Spleen (tissue), 11 donors: ENCODE measurements at regions not wholly inside any gene's neighbourhood (a gene's known extent, or its start where the extent isn't known, plus 50 kb on each side); places are given as distances from the start of the nearest gene placed in this dataset.
"Not testable (repeated sequence)": the region's sequence is repeated elsewhere in the genome, so short reads cannot be mapped to it uniquely, and the experiment has no call there.

Experiments
- DNase-seq: peaks from one replicate; pipeline ENCODE4 v3.0.0-alpha.2; 2020
- H3K27ac ChIP-seq, 8 donors: fragments of 200-600 bp; sonication (generic) in 7 of 8; 1 replicate in 4 of 8; 2 replicates in 4 of 8; pipeline versions ENCODE4 v1.5.0 to v1.8.0; 2016 to 2021; ENCODE audit warnings: inconsistent platforms in 4 of 8, mild to moderate bottlenecking in 4 of 8, moderate library complexity in 1 of 8
- H3K27me3 ChIP-seq, 7 donors: fragments of 200-600 bp; sonication (generic) in 6 of 7; replicated peaks in 1 of 7; 1 replicate in 4 of 7; 2 replicates in 3 of 7; pipeline versions ENCODE4 v1.5.0 to v1.8.0; 2016 to 2021; ENCODE audit warnings: inconsistent platforms in 3 of 7, mild to moderate bottlenecking in 1 of 7
- H3K36me3 ChIP-seq, 6 donors: fragments of 200-600 bp; sonication (generic) in 5 of 6; 1 replicate in 4 of 6; 2 replicates in 2 of 6; pipeline versions ENCODE4 v1.5.0 to v1.8.0; 2016 to 2021; ENCODE audit warnings: inconsistent platforms in 2 of 6
- H3K4me1 ChIP-seq, 6 donors: fragments of 200-600 bp; sonication (generic) in 5 of 6; 1 replicate in 3 of 6; 2 replicates in 3 of 6; pipeline versions ENCODE4 v1.5.0 to v1.8.0; 2016 to 2021; ENCODE audit warnings: inconsistent platforms in 3 of 6
- H3K4me3 ChIP-seq, 8 donors: fragments of 200-600 bp; sonication (generic) in 7 of 8; 1 replicate in 4 of 8; 2 replicates in 4 of 8; pipeline versions ENCODE4 v1.5.0 to v1.8.0; 2016 to 2021; ENCODE audit warnings: inconsistent platforms in 4 of 8, mild to moderate bottlenecking in 4 of 8, moderate library complexity in 2 of 8
- H3K9me3 ChIP-seq, 8 donors: fragments of 200-600 bp; sonication (generic) in 7 of 8; 1 replicate in 4 of 8; 2 replicates in 4 of 8; pipeline versions ENCODE4 v1.5.0 to v1.8.0; 2016 to 2021; ENCODE audit warnings: inconsistent platforms in 4 of 8
- WGBS, 5 donors: extraction: QIAGEN DNeasy Blood & Tissue Kit in 3 of 5; methylation state at CpG; one replicate each; pipeline versions ENCODE4 v1.1.5 to v1.1.7; 2013 to 2018; 5-methylcytosine and 5-hydroxymethylcytosine counted together
- intact Hi-C: fragments of 100-400 bp; cut with DNase I; formaldehyde crosslinking; loops from one replicate; pipeline ENCODE4 v1.15.0; 2023; ENCODE audit warnings: low total_unique reads
- donor health status: healthy with polysubstance abuse.
- donor health status: DM: no; HTN: no; CAD: no; lungs with moderate emphysema.
- donor health status: DM: no; HTN: no; CAD: no.
- donor health status: Bipolar disorder and iron deficiency.
- donor health status: healthy.
- donor health status: DM: no; HTN: no; CAD: no.
- donor health status: DM: yes; HTN: yes; CAD: no.

GRCh38 chr2:110371633-110372032 lies 101.0 kb downstream of the LIMS4 start:
- H3K9me3 ChIP-seq, H3K4me1 ChIP-seq, H3K4me3 ChIP-seq, H3K36me3 ChIP-seq, H3K27me3 ChIP-seq, H3K27ac ChIP-seq, intact Hi-C loops: not testable (repeated sequence)
- 40 to 85% (median 64%) methylated on average over 1 to 2 of the region's 2 CpGs for WGBS, 5 donors
- peak; percentile 23 for DNase-seq

- H3K36me3 ChIP-seq, intact Hi-C loops, H3K27me3 ChIP-seq, H3K27ac ChIP-seq, H3K9me3 ChIP-seq, H3K4me1 ChIP-seq, DNase-seq, H3K4me3 ChIP-seq: not testable (repeated sequence)
- WGBS, 5 donors = no CpG with 5 or more reads among the region's 2 CpGs
Observed at GRCh38 chr2:110357616-110358015, 115.0 kb downstream of the LIMS4 start.

GRCh38 chr2:110354294-110355018 lies 118.2 kb downstream of the LIMS4 start:
- intact Hi-C loops, H3K4me1 ChIP-seq, DNase-seq, H3K27ac ChIP-seq, H3K4me3 ChIP-seq, H3K27me3 ChIP-seq, H3K36me3 ChIP-seq, H3K9me3 ChIP-seq: not testable (repeated sequence)
- WGBS, 5 donors = no CpG with 5 or more reads among the region's 5 CpGs

- H3K4me1 ChIP-seq, H3K4me3 ChIP-seq, H3K27me3 ChIP-seq, H3K36me3 ChIP-seq, H3K9me3 ChIP-seq, H3K27ac ChIP-seq, intact Hi-C loops, DNase-seq: not testable (repeated sequence)
Observed at GRCh38 chr2:110350718-110351117, 121.9 kb downstream of the LIMS4 start.

GRCh38 chr2:110348902-110349301 lies 123.7 kb downstream of the LIMS4 start:
- intact Hi-C loops = not testable (repeated sequence)

GRCh38 chr2:110344405-110345035 lies 128.1 kb downstream of the LIMS4 start:
- intact Hi-C loops, H3K9me3 ChIP-seq, H3K4me3 ChIP-seq, H3K27me3 ChIP-seq, H3K36me3 ChIP-seq, H3K4me1 ChIP-seq, H3K27ac ChIP-seq: not testable (repeated sequence)
- WGBS, 5 donors = 71 to 93% (median 89%) methylated on average over 2 to 5 of the region's 6 CpGs
- DNase-seq = peak; percentile 54

More at GRCh38 chr2:110348902-110349301, 123.7 kb downstream of the LIMS4 start:
- DNase-seq, H3K27ac ChIP-seq, H3K4me3 ChIP-seq, H3K4me1 ChIP-seq, H3K9me3 ChIP-seq, H3K36me3 ChIP-seq, H3K27me3 ChIP-seq: not testable (repeated sequence)
- WGBS, 5 donors = 88 to 95% (median 93%) methylated on average over 3 of the region's 12 CpGs; no CpG with 5 or more reads in 2 of the 5 donors

- intact Hi-C loops, H3K4me3 ChIP-seq, H3K27ac ChIP-seq, H3K9me3 ChIP-seq, H3K27me3 ChIP-seq, H3K36me3 ChIP-seq, H3K4me1 ChIP-seq, DNase-seq: not testable (repeated sequence)
- WGBS, 5 donors = 73 to 91% (median 84%) methylated on average over 2 to 3 of the region's 7 CpGs; no CpG with 5 or more reads in 1 of the 5 donors
Observed at GRCh38 chr2:110342077-110342476, 129.7 kb upstream of the MTLN start.

- WGBS, 5 donors = no CpG with 5 or more reads among the region's 2 CpGs
- intact Hi-C loops = not testable (repeated sequence)
Observed at GRCh38 chr2:110339126-110339525, 126.8 kb upstream of the MTLN start.

GRCh38 chr2:110338277-110339003 lies 126.1 kb upstream of the MTLN start:
- H3K27ac ChIP-seq, H3K4me1 ChIP-seq, H3K27me3 ChIP-seq, intact Hi-C loops, H3K4me3 ChIP-seq, H3K9me3 ChIP-seq, H3K36me3 ChIP-seq: not testable (repeated sequence)
- DNase-seq = peak; percentile 64
- WGBS, 5 donors = 70 to 90% (median 84%) methylated on average over 6 to 15 of the region's 22 CpGs

More at GRCh38 chr2:110339126-110339525, 126.8 kb upstream of the MTLN start:
- H3K36me3 ChIP-seq, H3K27ac ChIP-seq, H3K9me3 ChIP-seq, H3K27me3 ChIP-seq, H3K4me3 ChIP-seq, H3K4me1 ChIP-seq, DNase-seq: not testable (repeated sequence)

GRCh38 chr2:110336071-110336470 lies 123.7 kb upstream of the MTLN start:
- H3K36me3 ChIP-seq, H3K27me3 ChIP-seq, intact Hi-C loops, H3K4me1 ChIP-seq, H3K4me3 ChIP-seq, H3K27ac ChIP-seq, H3K9me3 ChIP-seq: not testable (repeated sequence)
- peak; percentile 17 for DNase-seq
- 56 to 80% (median 71%) methylated on average over 3 to 4 of the region's 5 CpGs; no CpG with 5 or more reads in 2 of the 5 donors for WGBS, 5 donors

- H3K27me3 ChIP-seq, H3K9me3 ChIP-seq, H3K4me3 ChIP-seq, H3K27ac ChIP-seq, H3K36me3 ChIP-seq, H3K4me1 ChIP-seq, intact Hi-C loops: not testable (repeated sequence)
- 78 to 94% (median 87%) methylated on average over 2 to 3 of the region's 10 CpGs; no CpG with 5 or more reads in 1 of the 5 donors for WGBS, 5 donors
- DNase-seq = peak; percentile 31
Observed at GRCh38 chr2:110335415-110336049, 123.2 kb upstream of the MTLN start.
